Heart left ventricle (tissue), 13 donors: ENCODE measurements at regions not wholly inside any gene's neighbourhood (a gene's known extent, or its start where the extent isn't known, plus 50 kb on each side); places are given as distances from the start of the nearest gene placed in this dataset.

ENCODE experiments used
- POLR2A ChIP-seq, 2 donors: fragments of 450-650 bp; IDR thresholded peaks; one replicate each; pipeline ENCODE4 v1.6.1; 2017; ENCODE audit warnings: antibody characterized with exemption in 2 of 2, mild to moderate bottlenecking in 2 of 2, moderate library complexity in 2 of 2
- TF ChIP-seq, protein P1 (sequence below), 12 donors: fragments of 200-600 bp; sonication (generic) in 4 of 12; IDR thresholded peaks; one replicate each; pipeline versions ENCODE4 v1.5.0 to v1.8.0; 2018 to 2022; ENCODE audit warnings: antibody characterized with exemption in 12 of 12, mild to moderate bottlenecking in 5 of 12
- donor health status: ischemic (EF 13 %, LVEDD 7.1; RV severe dilation, severe dysfunction).
- donor health status: DM: no; HTN: yes; CAD: no.
- donor health status: DM: no; HTN: no; CAD: no.
- donor health status: ischemic (EF 25% LVEDD 6.9; RV normal size, moderate dysfunction).
- donor health status: ischemic (EF 25% LVEDD 5.7; RV mildly dilated, moderate dysfunction).
- donor health status: ischemic (EF 35%, LVEDD 5.7; RV mildly dilated, moderate dysfunction).
- donor health status: nonischemic (EF 11% LVEDD 7.7; RV severe dilation, severe dysfunction).
- donor health status: DM: yes; HTN: yes; CAD: no.
- donor health status: PGD.
- donor health status: ischemic (EF 29% LVEDD 5.4; RV normal size, mild dysfunction).
- donor health status: nonischemic (EF 23%, LVEDD 6.1; RV moderate dilation, normal function).

GRCh38 chr15:35757361-35757760 is 211.4 kb upstream of the DPH6 start:
- TF ChIP-seq, protein P1, sequence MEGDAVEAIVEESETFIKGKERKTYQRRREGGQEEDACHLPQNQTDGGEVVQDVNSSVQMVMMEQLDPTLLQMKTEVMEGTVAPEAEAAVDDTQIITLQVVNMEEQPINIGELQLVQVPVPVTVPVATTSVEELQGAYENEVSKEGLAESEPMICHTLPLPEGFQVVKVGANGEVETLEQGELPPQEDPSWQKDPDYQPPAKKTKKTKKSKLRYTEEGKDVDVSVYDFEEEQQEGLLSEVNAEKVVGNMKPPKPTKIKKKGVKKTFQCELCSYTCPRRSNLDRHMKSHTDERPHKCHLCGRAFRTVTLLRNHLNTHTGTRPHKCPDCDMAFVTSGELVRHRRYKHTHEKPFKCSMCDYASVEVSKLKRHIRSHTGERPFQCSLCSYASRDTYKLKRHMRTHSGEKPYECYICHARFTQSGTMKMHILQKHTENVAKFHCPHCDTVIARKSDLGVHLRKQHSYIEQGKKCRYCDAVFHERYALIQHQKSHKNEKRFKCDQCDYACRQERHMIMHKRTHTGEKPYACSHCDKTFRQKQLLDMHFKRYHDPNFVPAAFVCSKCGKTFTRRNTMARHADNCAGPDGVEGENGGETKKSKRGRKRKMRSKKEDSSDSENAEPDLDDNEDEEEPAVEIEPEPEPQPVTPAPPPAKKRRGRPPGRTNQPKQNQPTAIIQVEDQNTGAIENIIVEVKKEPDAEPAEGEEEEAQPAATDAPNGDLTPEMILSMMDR (IDR thresholded peaks at IDR 0.05): no peak
- TF ChIP-seq POLR2A (IDR thresholded peaks at IDR 0.05): no peak
